Activated gamma-delta T cell treated with anti-CD3 and anti-CD28 coated beads, Interleukin-2, amount 50 U/mL, for 16 hours (primary cell): ENCODE measurements at regions not wholly inside any gene's neighbourhood (a gene's known extent, or its start where the extent isn't known, plus 50 kb on each side); places are given as distances from the start of the nearest gene placed in this dataset.
"Not testable (repeated sequence)": the region's sequence is repeated elsewhere in the genome, so short reads cannot be mapped to it uniquely, and the experiment has no call there.

Source experiments
- DNase-seq: peaks from one replicate; pipeline ENCODE4 v3.0.0-alpha.2; 2020; ENCODE audit warnings: low read depth

GRCh38 chr2:128598260-128598659, 279.6 kb upstream of the HS6ST1 start:
- not testable (repeated sequence) for DNase-seq

GRCh38 chr2:128598862-128599441, 280.3 kb upstream of the HS6ST1 start:
- DNase-seq = no peak

- no peak for DNase-seq
These were observed 281.0 kb upstream of the HS6ST1 start for GRCh38 chr2:128599700-128600099.

GRCh38 chr2:128600581-128601297, 282.1 kb upstream of the HS6ST1 start:
- no peak for DNase-seq

- no peak for DNase-seq
These were observed 282.8 kb upstream of the HS6ST1 start for GRCh38 chr2:128601298-128602037.

GRCh38 chr2:128602038-128602698, 283.5 kb upstream of the HS6ST1 start:
- DNase-seq = no peak

- no peak for DNase-seq
These were observed 284.0 kb upstream of the HS6ST1 start for GRCh38 chr2:128602699-128603101.

- DNase-seq = no peak
These were observed 284.8 kb upstream of the HS6ST1 start for GRCh38 chr2:128603411-128603924.

DNA sequence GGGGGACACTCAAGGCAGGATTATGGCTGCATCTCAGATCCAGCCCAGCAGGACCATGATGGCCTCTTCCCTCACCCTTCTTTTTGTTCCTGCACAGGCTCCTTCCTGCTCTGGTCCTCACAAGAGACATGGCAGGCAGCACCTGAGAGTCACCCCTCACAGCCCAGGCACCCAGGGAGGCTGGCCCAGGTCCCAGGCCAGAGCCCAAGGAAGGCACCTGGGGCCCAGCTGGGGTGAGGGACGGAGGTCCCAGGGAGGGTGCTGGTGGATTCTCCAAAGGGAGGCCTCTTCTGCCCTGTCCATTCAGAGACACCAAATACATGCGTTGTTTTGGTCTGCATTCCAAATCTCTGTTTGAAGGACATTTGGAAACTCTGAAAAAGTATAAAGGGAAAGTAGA, 285.4 kb upstream of the HS6ST1 start:
- DNase-seq = no peak

DNA sequence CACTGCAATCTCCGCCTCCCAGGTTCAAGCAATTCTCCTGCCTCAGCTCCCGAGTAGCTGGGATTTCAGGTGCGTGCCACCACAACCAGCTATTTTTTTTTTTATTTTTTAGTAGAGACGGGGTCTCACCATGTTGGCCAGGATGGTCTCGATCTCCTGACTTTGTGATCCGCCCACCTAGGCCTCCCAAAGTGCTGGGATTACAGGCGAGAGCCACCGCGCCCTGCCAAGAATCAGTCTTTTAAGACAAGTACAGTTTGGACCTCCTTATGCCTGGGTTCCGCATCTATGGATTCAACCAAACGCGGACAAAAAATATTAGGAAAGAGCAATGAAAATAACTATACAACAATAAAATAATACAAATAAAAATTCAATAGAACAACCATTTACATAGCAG, 285.9 kb upstream of the HS6ST1 start:
- DNase-seq = not testable (repeated sequence)

DNA sequence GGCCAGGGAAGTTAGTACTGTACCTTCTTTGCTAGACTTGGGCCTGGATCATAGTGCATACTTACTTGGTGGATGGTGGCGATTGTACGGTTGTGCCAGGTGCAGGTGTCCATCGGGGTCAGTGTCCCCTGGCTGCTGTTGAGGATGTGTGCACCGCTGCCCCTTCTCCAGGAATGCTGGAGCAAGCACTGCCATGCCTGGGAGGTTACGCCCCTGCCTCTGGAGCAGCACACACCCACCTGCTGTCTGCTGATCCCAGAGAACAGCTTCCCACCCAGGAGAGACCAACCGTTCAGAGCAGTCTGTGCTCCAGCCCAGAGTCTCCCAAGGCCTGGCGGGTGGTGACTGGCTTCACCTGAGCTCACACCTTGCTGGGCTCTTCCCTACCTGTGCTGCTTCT, 286.8 kb upstream of the HS6ST1 start:
- DNase-seq = no peak

DNA sequence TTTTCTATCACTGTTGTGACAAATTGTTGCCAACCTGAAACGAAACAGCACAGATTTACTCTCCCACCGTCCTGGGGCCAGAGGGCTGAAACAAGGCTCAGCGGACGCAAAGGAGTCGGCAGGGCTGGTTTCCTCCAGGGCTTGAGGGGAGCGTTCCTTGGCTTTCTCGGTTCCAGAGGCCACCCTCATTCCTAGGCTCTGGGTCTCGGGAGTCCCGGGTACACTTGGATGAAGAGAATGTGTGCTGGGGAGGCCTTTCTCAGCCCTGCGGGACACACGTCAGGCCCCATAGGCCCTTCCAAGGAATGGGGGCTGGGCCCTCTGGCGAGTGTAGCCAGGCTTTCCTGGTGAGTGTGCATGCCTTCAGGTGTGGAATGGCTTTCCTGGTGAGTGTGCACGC, 287.3 kb upstream of the HS6ST1 start:
- DNase-seq = no peak

DNA sequence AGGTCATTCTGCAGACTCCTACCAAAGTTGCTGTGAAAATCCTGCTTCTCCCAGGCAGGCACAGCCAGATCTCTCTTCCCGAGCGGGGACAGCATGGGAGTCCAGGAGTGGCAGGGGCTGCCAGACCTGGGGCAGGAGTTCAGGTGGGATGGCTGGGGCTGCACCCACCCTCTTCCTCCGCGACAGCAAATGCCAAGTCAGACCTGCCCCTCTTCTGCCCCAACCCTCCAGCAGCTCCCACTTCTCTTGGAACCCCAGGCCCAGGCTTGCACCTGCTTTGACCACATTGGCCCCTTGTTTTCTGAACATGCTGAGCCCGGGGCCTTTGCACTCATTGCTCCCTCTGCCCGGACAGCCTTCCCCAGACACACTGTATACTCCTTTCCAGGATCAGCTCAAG, 288.2 kb upstream of the HS6ST1 start:
- DNase-seq = no peak

GRCh38 chr2:128607440-128607839, 288.8 kb upstream of the HS6ST1 start:
- DNase-seq = no peak

- DNase-seq = no peak
These were observed 289.3 kb upstream of the HS6ST1 start for GRCh38 chr2:128607911-128608506.

DNA sequence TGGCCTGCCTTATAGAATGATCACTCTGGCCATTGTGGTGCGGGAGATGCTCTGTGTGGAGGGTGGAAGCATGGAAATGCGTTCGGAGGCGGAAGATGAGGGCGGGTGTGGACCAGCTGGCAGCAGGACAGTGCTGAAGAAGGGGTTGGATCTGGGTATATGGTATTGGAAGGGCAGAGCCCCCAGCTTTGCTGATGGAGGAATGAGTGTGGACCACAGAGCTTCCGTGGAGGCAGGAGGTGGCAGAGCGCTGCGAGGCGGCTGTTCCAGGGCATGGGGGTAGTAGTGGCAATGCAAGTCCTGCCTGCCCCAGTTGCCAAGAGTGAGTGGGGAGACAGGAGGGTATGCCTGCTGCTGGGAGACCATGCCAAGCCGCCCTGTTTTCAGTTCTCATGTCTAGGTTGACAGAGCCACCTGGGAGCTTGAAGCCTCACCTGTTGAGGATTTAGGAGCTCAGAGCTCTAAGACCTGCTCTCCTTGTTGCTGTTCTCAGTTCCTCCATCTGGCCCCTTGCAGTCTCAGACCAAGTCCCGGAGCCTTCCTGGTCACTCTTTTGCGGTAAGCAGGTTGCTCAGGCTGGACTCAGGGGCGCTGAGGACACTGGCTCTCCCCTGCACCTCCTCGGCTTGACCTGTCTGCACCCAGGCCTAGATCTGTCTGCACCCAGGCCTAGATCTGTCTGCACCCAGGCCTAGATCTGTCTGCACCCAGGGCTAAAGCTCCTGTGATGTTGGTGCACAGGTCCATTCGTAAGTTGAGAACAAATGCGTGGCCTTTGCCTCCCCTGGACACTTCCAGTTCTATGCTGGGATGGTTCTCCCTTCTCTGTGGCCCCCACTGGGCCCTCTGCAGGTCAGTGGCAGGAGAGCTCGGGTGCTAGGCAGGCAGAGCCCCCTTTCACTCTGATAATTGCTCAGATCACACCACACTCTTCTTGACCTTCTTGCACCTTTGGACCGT, 290.5 kb upstream of the HS6ST1 start:
- DNase-seq = no peak

DNA sequence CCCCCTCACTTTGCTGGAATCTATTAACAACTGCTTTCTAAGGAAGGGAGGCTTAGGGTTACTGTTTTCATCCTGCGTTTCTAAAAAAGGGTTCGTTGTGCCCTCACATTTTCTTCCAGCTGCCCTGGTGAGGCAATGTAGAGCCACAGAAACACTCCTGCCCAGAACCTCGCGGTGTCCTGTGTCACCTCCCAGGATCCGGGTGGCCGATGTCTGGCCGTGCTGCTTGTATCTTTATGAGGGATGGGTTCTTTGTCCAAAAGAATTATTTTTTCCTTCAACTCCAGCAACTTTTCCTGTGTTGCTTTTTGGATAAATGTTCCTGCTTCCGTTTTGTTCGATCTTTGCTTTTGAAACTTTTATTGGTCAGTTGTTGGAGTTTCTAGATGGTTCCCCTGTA, 291.8 kb upstream of the HS6ST1 start:
- DNase-seq = no peak

DNA sequence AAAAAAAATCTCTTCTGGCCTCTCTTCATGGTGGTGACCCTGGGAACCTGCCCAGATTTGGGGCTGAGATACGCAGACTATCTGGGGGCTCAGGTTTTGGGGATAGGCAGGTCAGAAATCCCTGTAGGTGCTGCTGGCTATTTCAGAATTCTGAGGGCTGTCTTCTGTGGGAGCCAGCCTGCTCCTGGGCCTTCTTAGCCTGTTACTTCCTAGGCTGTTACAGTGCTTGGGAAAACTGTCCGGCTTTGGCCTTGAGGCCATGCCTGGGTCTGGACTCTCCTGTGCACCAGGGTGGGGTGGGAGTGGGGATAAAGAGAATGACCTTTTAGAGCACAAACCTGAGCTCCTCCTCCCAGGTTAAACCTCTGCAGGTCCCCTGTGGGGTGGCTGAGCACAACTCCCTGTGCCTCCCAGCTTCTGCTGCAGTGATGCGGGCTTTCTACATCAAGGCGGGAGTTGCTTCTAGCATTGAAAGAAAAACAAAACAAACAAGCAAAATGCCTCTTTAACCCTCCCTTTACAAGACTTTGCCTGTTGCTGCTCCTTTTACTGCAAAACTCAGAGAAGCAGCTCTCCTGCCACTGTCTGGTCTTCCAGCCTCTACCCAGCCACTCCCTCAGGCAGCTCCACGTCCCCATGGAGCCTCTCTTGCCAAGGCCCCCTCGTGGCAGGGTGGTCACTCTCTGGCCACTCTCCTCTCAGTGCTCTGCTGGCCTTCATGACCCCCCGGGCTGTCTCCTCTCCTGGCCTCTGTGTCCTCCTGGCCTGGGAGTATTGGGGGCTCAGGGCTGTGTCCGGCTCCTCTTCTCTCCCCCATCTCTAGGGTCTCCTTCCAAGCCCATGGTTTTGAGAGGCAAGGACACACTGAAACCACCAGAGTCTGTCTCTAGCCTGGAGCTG, 293.0 kb upstream of the HS6ST1 start:
- DNase-seq = no peak

GRCh38 chr2:128612628-128613027, 294.0 kb upstream of the HS6ST1 start:
- no peak for DNase-seq

GRCh38 chr2:128613351-128613750, 294.7 kb upstream of the HS6ST1 start:
- no peak for DNase-seq
